ENCODE measurements at regions not wholly inside any gene's neighbourhood (a gene's known extent, or its start where the extent isn't known, plus 50 kb on each side); places are given as distances from the start of the nearest gene placed in this dataset.
"Not testable (repeated sequence)": the region's sequence is repeated elsewhere in the genome, so short reads cannot be mapped to it uniquely, and the experiment has no call there.

DNA sequence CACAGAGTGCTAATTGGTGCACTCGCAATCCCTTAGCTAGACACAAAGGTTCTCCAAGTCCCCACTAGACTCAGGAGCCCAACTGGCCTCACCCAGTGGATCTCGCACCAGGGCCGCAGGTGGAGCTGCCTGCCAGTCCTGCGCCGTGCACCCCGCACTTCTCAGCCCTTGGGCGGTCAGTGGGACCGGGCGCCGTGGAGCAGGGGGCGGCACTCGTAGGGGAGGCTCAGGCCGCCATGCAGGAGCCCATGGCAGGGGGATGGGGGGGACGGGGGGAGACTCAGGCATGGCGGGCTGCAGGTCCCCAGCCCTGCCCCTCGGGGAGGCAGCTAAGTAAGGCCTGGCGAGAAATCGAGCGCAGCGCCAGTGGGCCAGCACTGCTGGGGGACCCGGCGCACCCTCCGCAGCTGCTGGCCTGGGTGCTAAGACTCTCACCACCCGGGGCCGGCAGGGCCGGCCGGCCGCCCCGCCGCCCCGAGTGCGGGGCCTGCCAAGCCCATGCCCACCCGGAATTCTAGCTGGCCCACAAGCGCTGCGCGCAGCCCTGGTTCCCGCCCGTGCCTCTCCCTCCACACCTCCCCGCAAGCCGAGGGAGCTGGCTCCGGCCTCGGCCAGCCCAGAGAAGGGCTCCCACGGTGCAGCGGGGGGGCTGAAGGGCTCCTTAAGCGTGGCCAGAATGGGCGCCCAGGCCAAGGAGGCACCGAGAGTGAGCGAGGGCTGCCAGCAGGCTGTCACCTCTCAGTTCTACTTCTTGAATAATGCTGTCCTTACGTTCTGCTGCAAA, 258.2 kb downstream of the GALC start:
- TF ChIP-seq, protein P1, sequence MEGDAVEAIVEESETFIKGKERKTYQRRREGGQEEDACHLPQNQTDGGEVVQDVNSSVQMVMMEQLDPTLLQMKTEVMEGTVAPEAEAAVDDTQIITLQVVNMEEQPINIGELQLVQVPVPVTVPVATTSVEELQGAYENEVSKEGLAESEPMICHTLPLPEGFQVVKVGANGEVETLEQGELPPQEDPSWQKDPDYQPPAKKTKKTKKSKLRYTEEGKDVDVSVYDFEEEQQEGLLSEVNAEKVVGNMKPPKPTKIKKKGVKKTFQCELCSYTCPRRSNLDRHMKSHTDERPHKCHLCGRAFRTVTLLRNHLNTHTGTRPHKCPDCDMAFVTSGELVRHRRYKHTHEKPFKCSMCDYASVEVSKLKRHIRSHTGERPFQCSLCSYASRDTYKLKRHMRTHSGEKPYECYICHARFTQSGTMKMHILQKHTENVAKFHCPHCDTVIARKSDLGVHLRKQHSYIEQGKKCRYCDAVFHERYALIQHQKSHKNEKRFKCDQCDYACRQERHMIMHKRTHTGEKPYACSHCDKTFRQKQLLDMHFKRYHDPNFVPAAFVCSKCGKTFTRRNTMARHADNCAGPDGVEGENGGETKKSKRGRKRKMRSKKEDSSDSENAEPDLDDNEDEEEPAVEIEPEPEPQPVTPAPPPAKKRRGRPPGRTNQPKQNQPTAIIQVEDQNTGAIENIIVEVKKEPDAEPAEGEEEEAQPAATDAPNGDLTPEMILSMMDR (IDR thresholded peaks at IDR 0.05): not testable (repeated sequence)
- not testable (repeated sequence) for TF ChIP-seq POLR2A (IDR thresholded peaks at IDR 0.05)

Data from adrenal gland (tissue), 5 donors.